ENCODE measurements at regions not wholly inside any gene's neighbourhood (a gene's known extent, or its start where the extent isn't known, plus 50 kb on each side); places are given as distances from the start of the nearest gene placed in this dataset.
"Not testable (repeated sequence)": the region's sequence is repeated elsewhere in the genome, so short reads cannot be mapped to it uniquely, and the experiment has no call there.

- H3K9me1 ChIP-seq (ENCODE audit: control insufficient read depth, insufficient read depth, low read length); H3K36me3 ChIP-seq (ENCODE audit: control insufficient read depth, insufficient read depth, low read length); H3K4me2 ChIP-seq (ENCODE audit: insufficient read depth, low read length); BruUV-seq (replicated peaks); intact Hi-C loops (cut with micrococcal nuclease); H4K20me1 ChIP-seq (replicated peaks; ENCODE audit: control insufficient read depth, insufficient read depth, low read length); H3K4me3 ChIP-seq; H3K27ac ChIP-seq (ENCODE audit: extremely low read depth, low read depth, low read length); DNase-seq (ENCODE audit: extremely low read depth in 1 of 4, low spot score in 3 of 4); H3K9me3 ChIP-seq (replicated peaks; ENCODE audit: control insufficient read depth, insufficient read depth, low read depth, low read length); CTCF ChIA-PET (ENCODE audit: low intra/inter-chr PET ratio); H3K9ac ChIP-seq (ENCODE audit: insufficient read depth in 1 of 2, low read depth in 2 of 2, low read length in 2 of 2); H3K27me3 ChIP-seq (ENCODE audit: control insufficient read depth in 2 of 2, insufficient read depth in 2 of 2, low read length in 2 of 2); POLR2A ChIA-PET; H2AFZ ChIP-seq (ENCODE audit: low read depth, low read length); H3K4me1 ChIP-seq (replicated peaks in 1 of 2; ENCODE audit: control insufficient read depth in 2 of 2, insufficient read depth in 2 of 2, low read length in 2 of 2); in situ Hi-C loops (cut with MboI); H3K79me2 ChIP-seq (ENCODE audit: control insufficient read depth, insufficient read depth, low read length): not testable (repeated sequence)
- WGBS (ENCODE audit: insufficient coverage, low coverage, missing lambda C conversion rate) = 13% methylated on average over 1 of the region's 4 CpGs
- FAIRE-seq (peak; percentile 82), ATAC-seq (peak; percentile 53; the same call in 2 of the 3 replicates)
These were observed 611.5 kb downstream of the COL12A1 start for GRCh38 chr6:74594350-74594749.

- ATAC-seq = no peak
- H3K9me3 ChIP-seq (replicated peaks; ENCODE audit: control insufficient read depth, insufficient read depth, low read depth, low read length) = no peaks in the 10 kb centered on the region; the same call in 1 of the 2 replicates
- intact Hi-C loops (cut with micrococcal nuclease) = no loop called here
- no peak overlapping the region for H3K4me3 ChIP-seq
- H3K4me2 ChIP-seq (ENCODE audit: insufficient read depth, low read length) = no peak overlapping the region
- H3K27ac ChIP-seq (ENCODE audit: extremely low read depth, low read depth, low read length) = no peak overlapping the region
- no peak overlapping the region for H3K9ac ChIP-seq (ENCODE audit: insufficient read depth in 1 of 2, low read depth in 2 of 2, low read length in 2 of 2)
- POLR2A ChIA-PET = no interaction called here
- no peaks in the 10 kb centered on the region for H3K9me1 ChIP-seq (ENCODE audit: control insufficient read depth, insufficient read depth, low read length)
- FAIRE-seq = no peak
- no peaks in the 10 kb centered on the region for H4K20me1 ChIP-seq (replicated peaks; ENCODE audit: control insufficient read depth, insufficient read depth, low read length)
- H2AFZ ChIP-seq (ENCODE audit: low read depth, low read length) = no peak overlapping the region
- H3K36me3 ChIP-seq (ENCODE audit: control insufficient read depth, insufficient read depth, low read length) = no peaks in the 10 kb centered on the region
- in situ Hi-C loops (cut with MboI) = no loop called here
- BruUV-seq (replicated peaks) = no TSS peak
- no peaks in the 10 kb centered on the region for H3K27me3 ChIP-seq (ENCODE audit: control insufficient read depth in 2 of 2, insufficient read depth in 2 of 2, low read length in 2 of 2)
- no peak for DNase-seq (ENCODE audit: extremely low read depth in 1 of 4, low spot score in 3 of 4)
- WGBS (ENCODE audit: insufficient coverage, low coverage, missing lambda C conversion rate) = 3% methylated on average over 4 of the region's 5 CpGs
- TF ChIP-seq, protein P1, sequence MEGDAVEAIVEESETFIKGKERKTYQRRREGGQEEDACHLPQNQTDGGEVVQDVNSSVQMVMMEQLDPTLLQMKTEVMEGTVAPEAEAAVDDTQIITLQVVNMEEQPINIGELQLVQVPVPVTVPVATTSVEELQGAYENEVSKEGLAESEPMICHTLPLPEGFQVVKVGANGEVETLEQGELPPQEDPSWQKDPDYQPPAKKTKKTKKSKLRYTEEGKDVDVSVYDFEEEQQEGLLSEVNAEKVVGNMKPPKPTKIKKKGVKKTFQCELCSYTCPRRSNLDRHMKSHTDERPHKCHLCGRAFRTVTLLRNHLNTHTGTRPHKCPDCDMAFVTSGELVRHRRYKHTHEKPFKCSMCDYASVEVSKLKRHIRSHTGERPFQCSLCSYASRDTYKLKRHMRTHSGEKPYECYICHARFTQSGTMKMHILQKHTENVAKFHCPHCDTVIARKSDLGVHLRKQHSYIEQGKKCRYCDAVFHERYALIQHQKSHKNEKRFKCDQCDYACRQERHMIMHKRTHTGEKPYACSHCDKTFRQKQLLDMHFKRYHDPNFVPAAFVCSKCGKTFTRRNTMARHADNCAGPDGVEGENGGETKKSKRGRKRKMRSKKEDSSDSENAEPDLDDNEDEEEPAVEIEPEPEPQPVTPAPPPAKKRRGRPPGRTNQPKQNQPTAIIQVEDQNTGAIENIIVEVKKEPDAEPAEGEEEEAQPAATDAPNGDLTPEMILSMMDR (IDR thresholded peaks at IDR 0.05 in 2 of 3, conservative IDR thresholded peaks at IDR 0.05 in 1 of 3; ENCODE audit: insufficient read depth in 2 of 3, low read depth in 1 of 3, low read length in 3 of 3) = no peak
- CTCF ChIA-PET (ENCODE audit: low intra/inter-chr PET ratio) = no interaction called here
- no peaks in the 10 kb centered on the region for H3K79me2 ChIP-seq (ENCODE audit: control insufficient read depth, insufficient read depth, low read length)
- H3K4me1 ChIP-seq (replicated peaks in 1 of 2; ENCODE audit: control insufficient read depth in 2 of 2, insufficient read depth in 2 of 2, low read length in 2 of 2) = no peaks in the 10 kb centered on the region
These were observed 617.6 kb downstream of the COL12A1 start for GRCh38 chr6:74588094-74588832.

Measured in K562 (cell line).